ENCODE measurements at regions not wholly inside any gene's neighbourhood (a gene's known extent, or its start where the extent isn't known, plus 50 kb on each side); places are given as distances from the start of the nearest gene placed in this dataset.

DNA sequence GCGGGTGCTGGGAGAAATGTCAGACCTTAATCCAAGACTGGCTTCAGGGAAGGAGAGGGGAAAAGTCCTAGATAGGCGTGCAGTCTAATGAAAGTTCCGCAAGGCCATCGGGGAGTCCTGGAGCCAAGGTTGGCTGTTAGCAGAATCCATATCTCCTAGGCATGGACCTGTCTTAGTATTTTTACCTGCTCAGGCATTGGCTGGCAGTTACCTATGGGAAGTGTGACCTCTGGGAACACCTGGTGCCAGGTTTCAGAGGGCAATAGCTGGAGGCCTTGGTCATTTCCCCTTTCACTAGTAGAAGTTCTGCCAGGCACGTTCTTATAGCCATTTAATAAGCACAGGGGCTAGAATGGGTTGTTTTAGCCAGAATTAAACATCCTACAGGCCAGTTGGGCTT is 330.8 kb upstream of the SEMA6D start:
- H3K27ac ChIP-seq (ENCODE audit: low read length in 2 of 2): no peak overlapping the region
- CTCF ChIA-PET: no interaction called here
- H3K27me3 ChIP-seq (replicated peaks in 1 of 4; ENCODE audit: control extremely low read depth in 1 of 4, control insufficient read depth in 3 of 4, insufficient read depth in 4 of 4, low read length in 3 of 4): no peaks in the 10 kb centered on the region
- no peaks in the 10 kb centered on the region for H3K36me3 ChIP-seq (replicated peaks in 1 of 2; ENCODE audit: control extremely low read depth in 1 of 2, control insufficient read depth in 1 of 2, extremely low read depth in 1 of 2, insufficient read depth in 2 of 2, low read length in 1 of 2)
- H3K9ac ChIP-seq (ENCODE audit: low read length): no peak overlapping the region
- Mint-ChIP-seq H3K4me3 (no peak overlapping the region), H3K27ac (no peak overlapping the region), H3K4me1 (no peaks in the 10 kb centered on the region), H3K27me3 (no peaks in the 10 kb centered on the region), H3K9me3 (ENCODE audit: insufficient read depth) (no peaks in the 10 kb centered on the region)
- no peak overlapping the region for H2AFZ ChIP-seq (ENCODE audit: insufficient read depth, low read depth, low read length, poor library complexity, severe bottlenecking)
- intact Hi-C loops (cut with micrococcal nuclease): no loop called here
- no peak overlapping the region for H3K4me2 ChIP-seq (replicated peaks; ENCODE audit: low read depth, low read length, poor library complexity, severe bottlenecking)
- no peaks in the 10 kb centered on the region for H3K79me2 ChIP-seq (ENCODE audit: control insufficient read depth, insufficient read depth, low read length)
- TF ChIP-seq EZH2 (IDR thresholded peaks at IDR 0.05; ENCODE audit: borderline replicate concordance, insufficient read depth, low read depth, low read length, poor library complexity, severe bottlenecking): no peak
- TF ChIP-seq, protein P1, sequence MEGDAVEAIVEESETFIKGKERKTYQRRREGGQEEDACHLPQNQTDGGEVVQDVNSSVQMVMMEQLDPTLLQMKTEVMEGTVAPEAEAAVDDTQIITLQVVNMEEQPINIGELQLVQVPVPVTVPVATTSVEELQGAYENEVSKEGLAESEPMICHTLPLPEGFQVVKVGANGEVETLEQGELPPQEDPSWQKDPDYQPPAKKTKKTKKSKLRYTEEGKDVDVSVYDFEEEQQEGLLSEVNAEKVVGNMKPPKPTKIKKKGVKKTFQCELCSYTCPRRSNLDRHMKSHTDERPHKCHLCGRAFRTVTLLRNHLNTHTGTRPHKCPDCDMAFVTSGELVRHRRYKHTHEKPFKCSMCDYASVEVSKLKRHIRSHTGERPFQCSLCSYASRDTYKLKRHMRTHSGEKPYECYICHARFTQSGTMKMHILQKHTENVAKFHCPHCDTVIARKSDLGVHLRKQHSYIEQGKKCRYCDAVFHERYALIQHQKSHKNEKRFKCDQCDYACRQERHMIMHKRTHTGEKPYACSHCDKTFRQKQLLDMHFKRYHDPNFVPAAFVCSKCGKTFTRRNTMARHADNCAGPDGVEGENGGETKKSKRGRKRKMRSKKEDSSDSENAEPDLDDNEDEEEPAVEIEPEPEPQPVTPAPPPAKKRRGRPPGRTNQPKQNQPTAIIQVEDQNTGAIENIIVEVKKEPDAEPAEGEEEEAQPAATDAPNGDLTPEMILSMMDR (IDR thresholded peaks at IDR 0.05): no peak
- no peak for DNase-seq
- ATAC-seq (ENCODE audit: low read depth): no peak
- H3K4me1 ChIP-seq (ENCODE audit: control insufficient read depth in 2 of 2, insufficient read depth in 2 of 2, low read length in 2 of 2): no peaks in the 10 kb centered on the region
- H3K4me3 ChIP-seq (ENCODE audit: control extremely low read depth in 1 of 5, extremely low read depth in 1 of 5, insufficient read depth in 1 of 5, low read depth in 2 of 5, low read length in 4 of 5): no peak overlapping the region
- H3K9me3 ChIP-seq (ENCODE audit: control extremely low read depth in 1 of 3, control insufficient read depth in 2 of 3, insufficient read depth in 1 of 3, low read length in 2 of 3): no peaks in the 10 kb centered on the region
- POLR2A ChIA-PET: no interaction called here
- H4K20me1 ChIP-seq (ENCODE audit: control insufficient read depth, insufficient read depth, low read length, poor library complexity, severe bottlenecking): no peaks in the 10 kb centered on the region
- 88% methylated on average over 4 of the region's 5 CpGs for WGBS (ENCODE audit: insufficient coverage)

- H3K27me3 ChIP-seq (replicated peaks in 1 of 4; ENCODE audit: control extremely low read depth in 1 of 4, control insufficient read depth in 3 of 4, insufficient read depth in 4 of 4, low read length in 3 of 4): no peaks in the 10 kb centered on the region
- no peak overlapping the region for H3K9ac ChIP-seq (ENCODE audit: low read length)
- no peak overlapping the region for H3K4me3 ChIP-seq (ENCODE audit: control extremely low read depth in 1 of 5, extremely low read depth in 1 of 5, insufficient read depth in 1 of 5, low read depth in 2 of 5, low read length in 4 of 5)
- no peaks in the 10 kb centered on the region for H3K9me3 ChIP-seq (ENCODE audit: control extremely low read depth in 1 of 3, control insufficient read depth in 2 of 3, insufficient read depth in 1 of 3, low read length in 2 of 3)
- Mint-ChIP-seq H3K27me3 (no peaks in the 10 kb centered on the region), H3K4me3 (no peak overlapping the region), H3K27ac (no peak overlapping the region), H3K9me3 (ENCODE audit: insufficient read depth) (no peaks in the 10 kb centered on the region), H3K4me1 (no peaks in the 10 kb centered on the region)
- intact Hi-C loops (cut with micrococcal nuclease): no loop called here
- H4K20me1 ChIP-seq (ENCODE audit: control insufficient read depth, insufficient read depth, low read length, poor library complexity, severe bottlenecking): no peaks in the 10 kb centered on the region
- H2AFZ ChIP-seq (ENCODE audit: insufficient read depth, low read depth, low read length, poor library complexity, severe bottlenecking): no peak overlapping the region
- H3K4me2 ChIP-seq (replicated peaks; ENCODE audit: low read depth, low read length, poor library complexity, severe bottlenecking): no peak overlapping the region
- no peaks in the 10 kb centered on the region for H3K79me2 ChIP-seq (ENCODE audit: control insufficient read depth, insufficient read depth, low read length)
- TF ChIP-seq EZH2 (IDR thresholded peaks at IDR 0.05; ENCODE audit: borderline replicate concordance, insufficient read depth, low read depth, low read length, poor library complexity, severe bottlenecking): no peak
- TF ChIP-seq, protein P1 (IDR thresholded peaks at IDR 0.05): no peak
- CTCF ChIA-PET: no interaction called here
- no peaks in the 10 kb centered on the region for H3K36me3 ChIP-seq (replicated peaks in 1 of 2; ENCODE audit: control extremely low read depth in 1 of 2, control insufficient read depth in 1 of 2, extremely low read depth in 1 of 2, insufficient read depth in 2 of 2, low read length in 1 of 2)
- no peak overlapping the region for H3K27ac ChIP-seq (ENCODE audit: low read length in 2 of 2)
- ATAC-seq (ENCODE audit: low read depth) (no peak), DNase-seq (no peak)
- POLR2A ChIA-PET: no interaction called here
- WGBS (ENCODE audit: insufficient coverage): no CpG with 5 or more reads among the region's 5 CpGs
- H3K4me1 ChIP-seq (ENCODE audit: control insufficient read depth in 2 of 2, insufficient read depth in 2 of 2, low read length in 2 of 2): no peaks in the 10 kb centered on the region
Observed at GRCh38 chr15:47388299-47388698, 329.0 kb upstream of the SEMA6D start.

Data from B cell (primary cell).